IMR-90 (cell line): ENCODE measurements at regions not wholly inside any gene's neighbourhood (a gene's known extent, or its start where the extent isn't known, plus 50 kb on each side); places are given as distances from the start of the nearest gene placed in this dataset.
A peak's percentile ranks its signal among the peaks of the same experiment; 100 is the strongest.

Source experiments
- ATAC-seq: fragments of 200-7000 bp; cut with Tn5 transposase; 2 replicates; pipeline ENCODE4 v1.9.1; 2020; ENCODE audit warnings: low read depth, mild to moderate bottlenecking, moderate library complexity
- BruUV-seq: library from RNA; stranded (reverse); fragments of 400-500 nt; replicated peaks from 2 replicates; lab custom pipeline; 2021; lab: Mats Ljungman, UMichigan
- CTCF ChIA-PET: fragments of 300-600 bp; formaldehyde crosslinking; extraction: SDS; loops from one replicate; lab custom pipeline; 2021; ENCODE audit warnings: antibody characterized with exemption; lab: Yijun Ruan, JAX
- POLR2A ChIA-PET: fragments of 300-600 bp; sonication (Branson Sonifier 250); formaldehyde crosslinking; loops from one replicate; lab custom pipeline; 2022; ENCODE audit warnings: antibody characterized with exemption; ENCODE audit not compliant: unreplicated experiment; lab: Charles Lee
- DNase-seq: peaks from one replicate; pipeline ENCODE4 v3.0.0; 2013
- H2AFZ ChIP-seq: replicated peaks from 2 replicates; pipeline ENCODE3; 2013; ENCODE audit warnings: low read length, mild to moderate bottlenecking; ENCODE audit not compliant: poor library complexity
- H2AK5ac ChIP-seq: 2 replicates; pipeline ENCODE4 v1.6.1; 2013; ENCODE audit warnings: low read depth, low read length, inconsistent platforms
- H2AK9ac ChIP-seq: replicated peaks from 2 replicates; pipeline ENCODE3; 2013; ENCODE audit warnings: mild to moderate bottlenecking, low read depth, low read length, moderate library complexity; ENCODE audit not compliant: poor library complexity
- H2BK120ac ChIP-seq: 2 replicates; pipeline ENCODE4 v1.6.1; 2013; ENCODE audit warnings: low read depth, low read length, inconsistent platforms
- H2BK15ac ChIP-seq: 3 replicates; pipeline ENCODE4 v1.6.1; 2013; ENCODE audit warnings: low read depth, low read length, inconsistent platforms
- H2BK20ac ChIP-seq: 2 replicates; pipeline ENCODE4 v1.6.1; 2013; ENCODE audit warnings: low read depth, mild to moderate bottlenecking, inconsistent platforms, low read length, moderate library complexity
- H2BK5ac ChIP-seq: 2 replicates; pipeline ENCODE4 v1.6.1; 2013; ENCODE audit warnings: mild to moderate bottlenecking, low read depth, low read length, inconsistent platforms; ENCODE audit not compliant: poor library complexity, severe bottlenecking
- H3K14ac ChIP-seq: replicated peaks from 2 replicates; pipeline ENCODE4 v1.6.1; 2013; ENCODE audit warnings: low read depth, low read length, inconsistent platforms
- H3K18ac ChIP-seq: 2 replicates; pipeline ENCODE4 v1.6.1; 2013; ENCODE audit warnings: low read depth, low read length, control low read depth
- H3K23ac ChIP-seq: 2 replicates; pipeline ENCODE4 v1.6.1; 2013; ENCODE audit warnings: low read depth, low read length, inconsistent platforms
- H3K27ac ChIP-seq: 2 replicates; pipeline ENCODE4 v1.5.1; 2013; ENCODE audit warnings: mild to moderate bottlenecking, control low read depth, low read length; ENCODE audit not compliant: insufficient read depth
- H3K27me3 ChIP-seq: 2 replicates; pipeline ENCODE4 v1.6.1; 2013; ENCODE audit warnings: low read length; ENCODE audit not compliant: control insufficient read depth, insufficient read depth
- H3K36me3 ChIP-seq: 2 replicates; pipeline ENCODE4 v1.6.1; 2013; ENCODE audit warnings: low read length, mixed read lengths; ENCODE audit not compliant: control insufficient read depth, insufficient read depth
- H3K4ac ChIP-seq: 2 replicates; pipeline ENCODE4 v1.6.1; 2013; ENCODE audit warnings: low read depth, low read length, inconsistent platforms
- H3K4me1 ChIP-seq: 2 replicates; pipeline ENCODE4 v1.6.1; 2013; ENCODE audit warnings: low read length, mixed read lengths; ENCODE audit not compliant: control insufficient read depth, insufficient read depth
- H3K4me2 ChIP-seq: 2 replicates; pipeline ENCODE4 v1.6.1; 2013; ENCODE audit warnings: low read depth, mild to moderate bottlenecking, control low read depth, low read length, moderate library complexity
- H3K4me3 ChIP-seq: 2 replicates; pipeline ENCODE4 v1.5.1; 2013; ENCODE audit warnings: low read depth, mild to moderate bottlenecking, control low read depth, low read length, moderate library complexity; ENCODE audit not compliant: insufficient read depth
- H3K56ac ChIP-seq: 2 replicates; pipeline ENCODE4 v1.6.1; 2013; ENCODE audit warnings: low read length, inconsistent platforms; ENCODE audit not compliant: insufficient read depth; ENCODE audit errors: extremely low read depth
- H3K79me1 ChIP-seq, 2 experiments: 2 replicates each; pipeline ENCODE4 v1.6.1; 2013; ENCODE audit warnings: low read length in 2 of 2, inconsistent platforms in 1 of 2, low read depth in 1 of 2
- H3K9ac ChIP-seq: 2 replicates; pipeline ENCODE4 v1.6.1; 2013; ENCODE audit warnings: low read depth, low read length, control low read depth
- H3K9me1 ChIP-seq: 2 replicates; pipeline ENCODE4 v1.6.1; 2013; ENCODE audit warnings: low read length, inconsistent platforms; ENCODE audit not compliant: insufficient read depth
- H3K9me3 ChIP-seq: 2 replicates; pipeline ENCODE4 v1.6.1; 2013; ENCODE audit warnings: low read length; ENCODE audit not compliant: control insufficient read depth, insufficient read depth
- H4K20me1 ChIP-seq: 2 replicates; pipeline ENCODE4 v1.6.1; 2013; ENCODE audit warnings: low read length, inconsistent platforms; ENCODE audit not compliant: insufficient read depth
- H4K5ac ChIP-seq: 2 replicates; pipeline ENCODE4 v1.6.1; 2013; ENCODE audit warnings: mild to moderate bottlenecking, low read depth, low read length, control low read depth
- H4K8ac ChIP-seq, 2 experiments: 2 replicates each; pipeline ENCODE4 v1.6.1; 2013; ENCODE audit warnings: low read depth in 2 of 2, low read length in 2 of 2, control low read depth in 1 of 2, inconsistent platforms in 1 of 2
- H4K91ac ChIP-seq: 2 replicates; pipeline ENCODE4 v1.6.1; 2013; ENCODE audit warnings: low read depth, low read length, inconsistent platforms; ENCODE audit not compliant: insufficient read depth
- BHLHE40 ChIP-seq: fragments of 150-350 bp; IDR thresholded peaks from 2 replicates; pipeline ENCODE4 v1.6.1; 2016; ENCODE audit warnings: mild to moderate bottlenecking, low read depth, low read length
- CEBPB ChIP-seq: IDR thresholded peaks from 2 replicates; pipeline ENCODE4 v1.6.1; 2012; ENCODE audit warnings: low read depth, low read length, improper control_type of control experiment
- CHD1 ChIP-seq: IDR thresholded peaks from 2 replicates; pipeline ENCODE4 v1.6.1; 2012; ENCODE audit warnings: low read depth, low read length, improper control_type of control experiment
- CTCF ChIP-seq: conservative IDR thresholded peaks from 2 replicates; pipeline ENCODE4 v1.5.1; 2012; ENCODE audit warnings: mild to moderate bottlenecking, low read depth, low read length, improper control_type of control experiment
- ELK1 ChIP-seq: fragments of 150-350 bp; IDR thresholded peaks from 2 replicates; pipeline ENCODE4 v1.6.1; 2016; ENCODE audit warnings: low read depth, mild to moderate bottlenecking, low read length, moderate library complexity, borderline replicate concordance
- FOS ChIP-seq: fragments of 150-350 bp; IDR thresholded peaks from 2 replicates; pipeline ENCODE4 v1.6.1; 2016; ENCODE audit warnings: low read depth, low read length
- MAFK ChIP-seq: IDR thresholded peaks from 2 replicates; pipeline ENCODE4 v1.6.1; 2012; ENCODE audit warnings: low read depth, low read length, improper control_type of control experiment
- MAZ ChIP-seq: IDR thresholded peaks from 2 replicates; pipeline ENCODE4 v1.6.1; 2012; ENCODE audit warnings: low read depth, mild to moderate bottlenecking, low read length, improper control_type of control experiment, moderate library complexity, borderline replicate concordance
- MXI1 ChIP-seq: IDR thresholded peaks from 2 replicates; pipeline ENCODE4 v1.6.1; 2012; ENCODE audit warnings: low read depth, mild to moderate bottlenecking, low read length, moderate library complexity, borderline replicate concordance
- NFE2L2 ChIP-seq: fragments of 150-350 bp; IDR thresholded peaks from 2 replicates; pipeline ENCODE4 v1.6.1; 2016; ENCODE audit warnings: low read depth, mild to moderate bottlenecking, low read length
- POLR2A ChIP-seq: IDR thresholded peaks from 2 replicates; pipeline ENCODE4 v1.6.1; 2012; ENCODE audit warnings: mild to moderate bottlenecking, low read depth, low read length
- RAD21 ChIP-seq: IDR thresholded peaks from 2 replicates; pipeline ENCODE4 v1.6.1; 2012; ENCODE audit warnings: low read length, improper control_type of control experiment
- RCOR1 ChIP-seq: IDR thresholded peaks from 2 replicates; pipeline ENCODE4 v1.6.1; 2012; ENCODE audit warnings: mild to moderate bottlenecking, low read length, improper control_type of control experiment; ENCODE audit not compliant: insufficient replicate concordance
- RFX5 ChIP-seq: IDR thresholded peaks from 2 replicates; pipeline ENCODE4 v1.8.0; 2012; ENCODE audit warnings: low read depth, mild to moderate bottlenecking, low read length, moderate library complexity
- SMC3 ChIP-seq: fragments of 150-350 bp; IDR thresholded peaks from 2 replicates; pipeline ENCODE4 v1.6.1; 2016; ENCODE audit warnings: low read depth, mild to moderate bottlenecking, antibody characterized with exemption, low read length, moderate library complexity
- WGBS, 2 experiments: methylation state at CpG; one replicate each; pipeline versions ENCODE4 v1.1.5 to v1.1.7; 2013; ENCODE audit warnings: missing lambda C conversion rate in 2 of 2; ENCODE audit not compliant: insufficient read length in 1 of 2; ENCODE audit errors: extremely low coverage in 2 of 2; 5-methylcytosine and 5-hydroxymethylcytosine counted together
- dilution Hi-C: fragments of 300-500 bp; cut with HindIII; formaldehyde crosslinking; loops from one replicate; pipeline ENCODE4 v1.14.3; 2018; ENCODE audit warnings: low sequenced_read_pairs; ENCODE audit not compliant: unreplicated experiment
- in situ Hi-C: fragments of 300-500 bp; cut with MboI; formaldehyde crosslinking; loops from 3 replicates; pipeline ENCODE4 v1.14.3; 2019; ENCODE audit warnings: low sequenced_read_pairs, inconsistent platforms, mixed read lengths
- intact Hi-C: fragments of 100-400 bp; cut with micrococcal nuclease; formaldehyde crosslinking; loops from 2 replicates; pipeline ENCODE4 v1.10.0; 2022
- TF ChIP-seq, protein P1 (sequence below): fragments of 150-350 bp; IDR thresholded peaks from 2 replicates; pipeline ENCODE4 v1.6.1; 2017; ENCODE audit warnings: mild to moderate bottlenecking, antibody characterized with exemption, low read length, low read depth

- Histone ChIP-seq H2AFZ (no peak overlapping the region), H3K14ac (no peak overlapping the region), H3K4me3 (no peak overlapping the region), H4K8ac (peak overlapping the region; percentile 87 to 90; a peak in 2 of 4 replicates), H3K36me3 (no peaks in the 10 kb centered on the region), H3K4ac (peak overlapping the region; percentile 49; the same call in 1 of the 2 replicates), H2BK20ac (peak overlapping the region; percentile 48; the same call in 1 of the 2 replicates), H3K9me1 (no peaks in the 10 kb centered on the region), H4K20me1 (no peaks in the 10 kb centered on the region), H3K23ac (no peak overlapping the region), H4K91ac (no peak overlapping the region), H3K9ac (no peak overlapping the region), H2BK15ac (no peak overlapping the region; the same call in 2 of the 3 replicates), H3K79me1 (no peaks in the 10 kb centered on the region), H3K27ac (no peak overlapping the region), H3K27me3 (no peaks in the 10 kb centered on the region), H3K4me2 (no peak overlapping the region), H3K56ac (no peak overlapping the region), H3K4me1 (peaks cover 2% of the 10 kb centered on the region), H4K5ac (peak overlapping the region; percentile 70; the same call in 1 of the 2 replicates), H3K9me3 (peaks cover 3% of the 10 kb centered on the region; the same call in 1 of the 2 replicates), H2AK9ac (no peak overlapping the region), H2BK120ac (peak overlapping the region; percentile 99; the same call in 1 of the 2 replicates), H3K18ac (peak overlapping the region; percentile 74; the same call in 1 of the 2 replicates), H2BK5ac (peak overlapping the region; percentile 98), H2AK5ac (no peak overlapping the region)
- dilution Hi-C loops = no loop called here
- intact Hi-C loops = loop anchor here (5.0 kb wide), 2 partner anchors 91 to 241 kb away; no protein-coding TSS in a partner anchor
- ChIA-PET CTCF (no interaction called here), POLR2A (no interaction called here)
- in situ Hi-C loops = no loop called here
- ATAC-seq (no peak), DNase-seq (no peak)
- no CpG with 5 or more reads among the region's 4 CpGs for whole genome bisulfite sequencing, 2 experiments
- no TSS peak for BruUV-seq
- TF ChIP-seq CHD1 (no peak), CEBPB (no peak), RFX5 (no peak), POLR2A (no peak), MAFK (no peak), CTCF (no peak), NFE2L2 (no peak), ELK1 (no peak), BHLHE40 (no peak), RAD21 (no peak), SMC3 (no peak), MAZ (no peak), FOS (no peak), RCOR1 (no peak), MXI1 (no peak)
- TF ChIP-seq, protein P1, sequence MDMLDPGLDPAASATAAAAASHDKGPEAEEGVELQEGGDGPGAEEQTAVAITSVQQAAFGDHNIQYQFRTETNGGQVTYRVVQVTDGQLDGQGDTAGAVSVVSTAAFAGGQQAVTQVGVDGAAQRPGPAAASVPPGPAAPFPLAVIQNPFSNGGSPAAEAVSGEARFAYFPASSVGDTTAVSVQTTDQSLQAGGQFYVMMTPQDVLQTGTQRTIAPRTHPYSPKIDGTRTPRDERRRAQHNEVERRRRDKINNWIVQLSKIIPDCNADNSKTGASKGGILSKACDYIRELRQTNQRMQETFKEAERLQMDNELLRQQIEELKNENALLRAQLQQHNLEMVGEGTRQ = no peak
Measured at GRCh38 chr5:117801583-117801982, 1186.8 kb downstream of the DTWD2 start.
